SU-DHL-6 (cell line): ENCODE measurements at regions not wholly inside any gene's neighbourhood (a gene's known extent, or its start where the extent isn't known, plus 50 kb on each side); places are given as distances from the start of the nearest gene placed in this dataset.

ENCODE experiments used
- CTCF ChIP-seq: fragments of 200-600 bp; sonication (generic); IDR thresholded peaks from one replicate; pipeline ENCODE4 v1.5.1; 2017; ENCODE audit warnings: antibody characterized with exemption, mild to moderate bottlenecking, low read length, moderate library complexity; ENCODE audit not compliant: insufficient read depth, poor library complexity, severe bottlenecking
- EZH2phosphoT487 ChIP-seq: fragments of 200-600 bp; sonication (generic), shearing (Covaris generic); conservative IDR thresholded peaks from 2 replicates; pipeline ENCODE4 v1.6.1; 2018; ENCODE audit warnings: mild to moderate bottlenecking, antibody characterized with exemption, low read length, moderate library complexity, mixed read lengths

- TF ChIP-seq CTCF = no peak
- TF ChIP-seq EZH2phosphoT487 = no peak
These were observed 295.4 kb upstream of the FZD8 start for GRCh38 chr10:35937546-35937945.
